SKM-1 (cell line): ENCODE measurements at regions not wholly inside any gene's neighbourhood (a gene's known extent, or its start where the extent isn't known, plus 50 kb on each side); places are given as distances from the start of the nearest gene placed in this dataset.
"Not testable (repeated sequence)": the region's sequence is repeated elsewhere in the genome, so short reads cannot be mapped to it uniquely, and the experiment has no call there.

Experiments
- DNase-seq: peaks from one replicate; lab custom pipeline; 2025; ENCODE audit not compliant: unreplicated experiment; lab: John Stamatoyannopoulos, UW

- no peak for DNase-seq
These were observed 155.0 kb upstream of the CHST15 start for GRCh38 chr10:124248056-124249045.

- DNase-seq = no peak
These were observed 152.5 kb upstream of the CHST15 start for GRCh38 chr10:124245806-124246440.

GRCh38 chr10:124245191-124245590 is 151.8 kb upstream of the CHST15 start:
- DNase-seq = no peak

GRCh38 chr10:124244256-124244877 is 151.0 kb upstream of the CHST15 start:
- DNase-seq = no peak

GRCh38 chr10:124243702-124244121 is 150.3 kb upstream of the CHST15 start:
- no peak for DNase-seq

- no peak for DNase-seq
These were observed 149.4 kb upstream of the CHST15 start for GRCh38 chr10:124242791-124243190.

GRCh38 chr10:124242365-124242764 is 149.0 kb upstream of the CHST15 start:
- no peak for DNase-seq

GRCh38 chr10:124241510-124241909 is 148.1 kb upstream of the CHST15 start:
- DNase-seq = not testable (repeated sequence)

- no peak for DNase-seq
These were observed 147.5 kb upstream of the CHST15 start for GRCh38 chr10:124240839-124241291.

GRCh38 chr10:124239696-124240095 is 146.3 kb upstream of the CHST15 start:
- no peak for DNase-seq

- DNase-seq = no peak
These were observed 145.7 kb upstream of the CHST15 start for GRCh38 chr10:124239134-124239533.

GRCh38 chr10:124238367-124238766 is 145.0 kb upstream of the CHST15 start:
- DNase-seq = no peak

- no peak for DNase-seq
These were observed 144.0 kb upstream of the CHST15 start for GRCh38 chr10:124237282-124237961.

GRCh38 chr10:124236816-124237215 is 143.4 kb upstream of the CHST15 start:
- no peak for DNase-seq

- no peak for DNase-seq
These were observed 142.7 kb upstream of the CHST15 start for GRCh38 chr10:124236136-124236535.

- no peak for DNase-seq
These were observed 141.8 kb upstream of the CHST15 start for GRCh38 chr10:124235232-124235631.

- no peak for DNase-seq
These were observed 140.2 kb upstream of the CHST15 start for GRCh38 chr10:124233546-124234138.

- no peak for DNase-seq
These were observed 139.5 kb upstream of the CHST15 start for GRCh38 chr10:124232686-124233545.
